WI38 (cell line): ENCODE measurements at regions not wholly inside any gene's neighbourhood (a gene's known extent, or its start where the extent isn't known, plus 50 kb on each side); places are given as distances from the start of the nearest gene placed in this dataset.

ENCODE experiments used
- H3K4me3 ChIP-seq: 2 replicates; pipeline ENCODE4 v1.5.1; 2011; ENCODE audit warnings: low read depth, mild to moderate bottlenecking, control low read depth, low read length
- CTCF ChIP-seq: IDR thresholded peaks from 2 replicates; pipeline ENCODE4 v1.5.1; 2012; ENCODE audit warnings: low read depth, mild to moderate bottlenecking, control low read depth, low read length

GRCh38 chr21:36541721-36542139, 61.8 kb upstream of the CLDN14 start:
- no peak overlapping the region for H3K4me3 ChIP-seq
- no peak for TF ChIP-seq CTCF

- no peak overlapping the region for H3K4me3 ChIP-seq
- no peak for TF ChIP-seq CTCF
Observed at GRCh38 chr21:36542312-36543101, 62.6 kb upstream of the CLDN14 start.

GRCh38 chr21:36543924-36544323, 64.0 kb upstream of the CLDN14 start:
- no peak for TF ChIP-seq CTCF
- H3K4me3 ChIP-seq: no peak overlapping the region

- no peak overlapping the region for H3K4me3 ChIP-seq
- no peak for TF ChIP-seq CTCF
Observed at GRCh38 chr21:36544545-36544944, 64.6 kb upstream of the CLDN14 start.

GRCh38 chr21:36545776-36546511, 66.0 kb upstream of the CLDN14 start:
- no peak for TF ChIP-seq CTCF

GRCh38 chr21:36547464-36547863, 67.5 kb upstream of the CLDN14 start:
- TF ChIP-seq CTCF: no peak
- no peak overlapping the region for H3K4me3 ChIP-seq

More at GRCh38 chr21:36545776-36546511, 66.0 kb upstream of the CLDN14 start:
- no peak overlapping the region for H3K4me3 ChIP-seq

GRCh38 chr21:36548866-36549265, 68.9 kb upstream of the CLDN14 start:
- no peak for TF ChIP-seq CTCF
- no peak overlapping the region for H3K4me3 ChIP-seq
